SKM-1 treated with dmso at 0.1 percent for 144 hours (cell line): ENCODE measurements at regions not wholly inside any gene's neighbourhood (a gene's known extent, or its start where the extent isn't known, plus 50 kb on each side); places are given as distances from the start of the nearest gene placed in this dataset.

Source experiments
- DNase-seq: peaks from one replicate; lab custom pipeline; 2025; ENCODE audit not compliant: unreplicated experiment; lab: John Stamatoyannopoulos, UW

- DNase-seq: no peak
Observed at GRCh38 chr6:170022291-170022722, 268.6 kb downstream of the DLL1 start.

DNA sequence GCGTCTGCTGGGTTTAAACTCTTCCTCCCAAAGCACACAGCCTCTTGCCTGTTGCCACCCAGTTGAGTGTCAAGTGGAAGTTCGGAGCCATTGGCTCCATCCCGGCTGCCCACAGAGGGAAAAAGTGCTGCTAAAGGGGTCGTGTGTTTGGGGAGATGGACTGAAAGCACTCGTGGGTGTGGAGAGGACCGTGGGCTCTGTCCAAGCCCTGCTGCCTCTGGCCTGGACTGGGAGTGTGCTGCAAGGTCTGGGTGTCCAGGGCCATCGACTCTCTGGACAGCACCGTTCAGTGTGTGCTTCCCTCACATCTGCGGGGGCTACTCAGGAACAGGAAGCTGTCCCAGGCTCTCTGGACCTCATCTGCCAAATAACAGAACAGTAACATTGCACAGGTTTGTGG lies 269.3 kb downstream of the DLL1 start:
- no peak for DNase-seq

DNA sequence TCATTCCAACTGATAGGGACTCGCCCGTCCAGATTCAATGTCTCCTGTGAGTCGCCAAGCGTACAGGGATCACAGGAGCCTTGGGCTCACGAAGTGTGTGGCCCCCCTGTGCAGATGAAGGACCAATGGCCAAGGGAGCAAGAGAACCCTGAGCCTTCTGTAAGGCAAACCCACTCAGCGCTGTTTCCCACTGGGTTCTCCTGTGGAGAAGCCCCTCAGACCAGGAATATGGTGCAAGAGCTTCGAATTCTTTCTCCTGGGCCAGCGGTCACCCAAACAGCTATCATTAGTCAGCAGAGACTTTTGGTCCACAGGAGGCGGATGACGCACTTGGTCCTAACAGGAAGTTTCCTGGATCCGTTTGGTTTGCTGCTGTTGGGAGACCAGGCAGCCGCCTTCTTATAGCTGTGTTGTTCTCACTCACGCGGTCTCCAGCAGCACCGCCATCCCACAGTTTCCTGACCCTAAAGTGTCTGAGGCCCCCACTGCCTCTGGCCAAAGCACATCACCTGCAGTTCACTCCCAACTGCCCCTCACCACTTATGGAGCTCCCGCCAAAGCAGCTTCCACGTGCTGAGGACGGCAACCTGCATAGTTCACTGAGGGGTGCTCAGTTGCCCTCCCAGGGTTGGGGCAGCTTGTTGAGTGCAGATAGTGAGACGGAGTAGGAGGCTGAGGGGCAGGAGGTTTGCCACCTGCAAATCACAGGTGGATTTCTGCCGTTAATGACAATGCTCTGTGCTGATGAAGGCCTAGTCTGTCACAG lies 268.6 kb downstream of the ERMARD start:
- DNase-seq: no peak

DNA sequence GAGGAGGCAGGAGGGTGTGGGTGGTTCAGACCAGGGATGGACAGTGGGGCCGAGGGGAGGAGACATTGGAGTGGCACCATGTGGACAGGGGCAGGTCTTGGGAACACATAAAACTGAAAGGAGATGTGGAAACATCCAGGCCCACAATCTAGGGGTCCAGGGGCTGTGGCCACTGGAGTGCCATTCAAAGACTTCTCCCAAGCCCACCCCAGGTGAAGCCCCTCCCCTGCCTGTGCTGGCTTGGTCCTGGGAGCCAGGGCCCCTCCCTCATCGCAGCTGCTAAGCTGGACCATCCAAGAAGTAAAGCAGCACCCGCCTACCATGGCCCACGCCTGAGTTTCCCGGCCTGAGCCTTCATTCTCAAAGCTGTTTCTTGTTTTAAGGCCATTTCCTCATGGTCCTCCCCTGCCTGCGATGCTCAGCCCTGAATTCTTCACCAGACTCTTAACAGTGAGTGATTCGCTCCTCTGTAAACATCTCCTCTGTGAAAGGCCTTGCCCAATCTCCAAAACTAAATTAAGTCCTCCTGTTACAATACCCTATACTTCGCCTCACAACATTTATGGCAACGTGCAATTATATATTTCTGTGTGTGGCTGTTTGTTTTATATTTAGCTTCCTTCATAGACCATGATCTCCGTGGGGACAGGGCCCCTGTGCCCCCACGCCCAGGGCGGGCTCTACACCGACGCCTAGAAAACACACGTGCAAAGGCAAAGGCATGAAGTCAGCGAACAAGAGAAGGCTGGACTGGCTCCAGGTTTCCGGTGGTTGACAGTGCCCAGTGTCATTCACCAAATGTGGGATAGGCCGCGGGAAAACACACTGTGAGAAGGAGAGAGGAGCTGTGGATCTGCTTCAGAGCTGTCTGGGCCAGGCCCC lies 267.8 kb downstream of the ERMARD start:
- no peak for DNase-seq

GRCh38 chr6:170018422-170018935 lies 267.1 kb downstream of the ERMARD start:
- no peak for DNase-seq

DNA sequence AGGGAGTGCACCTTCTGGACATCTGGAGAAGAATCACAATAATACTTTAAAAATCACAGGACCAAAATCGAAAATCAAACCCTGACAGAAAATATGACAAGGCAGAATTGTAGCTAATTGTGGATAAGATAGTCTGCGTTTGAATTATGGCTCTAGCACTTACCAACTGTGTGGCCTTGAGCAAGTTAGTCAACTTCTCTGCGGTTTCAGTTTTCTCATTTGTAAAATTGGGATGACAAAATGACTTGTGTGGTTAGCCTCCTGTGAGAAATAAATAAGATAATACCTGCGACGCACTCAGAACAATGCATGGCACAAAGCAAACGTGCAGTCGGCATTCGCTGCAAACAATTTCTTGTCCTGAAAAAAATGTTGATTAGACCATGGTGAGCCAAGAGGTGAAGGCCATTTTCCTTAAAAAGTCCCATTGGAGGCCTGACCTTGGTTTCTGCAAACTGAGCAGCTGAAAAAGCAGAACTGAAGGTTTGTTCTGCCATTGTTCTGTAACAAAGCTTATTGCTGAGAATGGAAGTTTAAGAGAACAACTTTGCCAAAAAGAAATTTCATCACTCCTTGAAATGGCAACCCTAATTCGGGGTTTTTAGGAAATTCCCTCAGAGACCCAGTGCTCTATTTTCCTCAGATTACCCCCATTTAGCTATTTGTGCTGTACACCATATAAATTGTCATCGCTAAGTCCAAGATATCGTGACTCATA lies 266.3 kb downstream of the ERMARD start:
- DNase-seq: no peak

DNA sequence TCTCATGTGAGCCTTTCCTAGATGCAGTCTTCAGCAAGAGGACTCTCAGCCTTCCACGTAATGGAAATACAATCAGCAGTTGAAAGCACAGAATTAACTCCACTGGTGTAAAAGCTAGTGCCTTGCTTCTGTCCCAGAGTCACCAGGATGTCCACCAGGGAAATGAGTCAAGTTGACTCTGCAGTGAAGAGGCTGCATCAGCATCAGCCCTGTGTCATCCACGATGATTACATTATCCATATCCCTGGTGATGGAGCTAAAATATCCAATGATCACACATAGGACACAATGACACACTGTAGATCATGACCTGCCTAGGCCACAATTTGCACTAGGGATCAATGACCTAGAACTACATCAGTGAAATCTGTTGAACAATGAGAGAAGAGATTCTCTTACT lies 262.4 kb downstream of the ERMARD start:
- no peak for DNase-seq

DNA sequence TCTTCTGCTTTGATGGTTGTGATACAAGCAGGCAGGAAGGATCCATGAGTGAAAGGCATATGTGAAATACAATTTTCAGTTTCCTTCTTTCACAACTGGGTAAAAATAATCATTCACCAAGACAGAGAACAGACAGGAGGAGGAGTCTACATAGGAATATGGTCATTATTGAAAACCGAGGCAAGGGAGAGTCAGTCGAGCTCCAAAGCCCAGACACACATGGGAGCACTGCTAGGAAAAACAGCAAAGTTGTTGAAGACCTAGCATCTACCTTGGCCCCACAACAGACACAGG lies 260.6 kb downstream of the ERMARD start:
- DNase-seq: no peak

- DNase-seq: no peak
Observed at GRCh38 chr6:170011204-170012036, 260.0 kb downstream of the ERMARD start.

DNA sequence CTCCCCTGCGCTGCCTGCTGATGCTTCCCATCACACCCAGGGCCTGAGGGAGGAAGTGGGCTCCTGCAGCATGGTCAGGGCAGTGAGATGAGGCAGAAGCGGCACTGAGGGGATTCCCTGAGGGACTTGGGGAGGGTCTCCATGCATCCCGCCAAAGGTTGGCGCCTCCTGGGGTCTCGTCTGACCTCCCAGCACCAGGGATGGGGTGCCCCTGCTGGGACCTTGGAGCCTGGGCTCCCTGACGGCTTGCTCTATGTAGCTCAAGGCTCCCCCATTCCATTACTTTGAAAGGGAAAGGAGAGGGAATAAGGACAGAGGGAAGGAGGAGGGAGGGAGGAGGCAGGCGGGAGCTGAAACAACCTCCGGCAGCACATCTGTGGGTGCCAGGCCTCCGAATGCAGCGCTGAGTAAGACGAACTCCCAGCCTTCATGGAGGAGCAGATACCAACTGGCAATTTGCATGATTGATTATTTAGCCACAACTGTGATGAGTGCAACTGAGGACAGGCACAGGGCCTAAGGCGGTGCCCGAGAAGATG lies 259.3 kb downstream of the ERMARD start:
- DNase-seq: no peak

- no peak for DNase-seq
Observed at GRCh38 chr6:170008294-170008785, 256.9 kb downstream of the ERMARD start.

DNA sequence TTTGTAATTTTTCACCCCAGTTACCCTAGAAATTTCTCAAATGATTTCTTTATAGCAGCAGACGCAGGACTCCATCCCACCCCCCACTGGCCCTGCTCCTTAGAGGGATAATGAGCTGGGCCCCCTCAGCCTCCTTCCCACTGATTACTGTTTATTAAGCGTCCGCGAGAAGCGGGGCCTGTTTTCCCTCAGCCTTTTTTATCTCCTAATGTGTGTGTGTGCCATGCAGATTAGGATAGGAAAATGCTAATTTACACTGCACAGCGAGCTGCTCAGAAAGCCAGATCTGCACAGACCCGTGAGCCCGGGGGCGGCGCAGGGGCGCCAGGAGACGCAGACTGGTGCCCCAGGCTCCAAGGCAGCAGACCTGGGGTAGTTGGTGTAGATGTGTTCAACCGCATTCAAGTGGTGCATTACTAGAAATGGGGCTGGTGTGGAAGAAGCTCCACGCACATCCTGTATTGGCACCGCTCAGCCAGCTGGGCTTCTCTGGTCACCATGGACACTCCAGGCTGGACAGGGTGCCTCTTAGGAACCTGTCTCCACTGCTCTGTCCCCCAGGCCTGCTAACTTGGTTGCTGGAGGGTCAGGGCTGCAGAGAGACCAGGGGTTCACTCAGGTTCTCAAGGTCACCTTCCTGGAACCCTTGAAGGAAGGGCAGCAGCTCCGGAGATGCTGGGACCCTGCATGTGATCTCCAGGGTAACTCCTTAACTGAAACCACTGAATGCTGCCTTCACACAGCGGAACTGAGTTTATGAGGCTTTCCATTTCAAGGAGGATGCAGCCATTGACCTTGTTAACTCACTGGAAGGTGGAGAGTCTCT lies 256.3 kb downstream of the ERMARD start:
- DNase-seq: no peak

GRCh38 chr6:170006900-170007467 lies 255.6 kb downstream of the ERMARD start:
- DNase-seq: no peak

GRCh38 chr6:170006071-170006899 lies 254.9 kb downstream of the ERMARD start:
- DNase-seq: no peak

DNA sequence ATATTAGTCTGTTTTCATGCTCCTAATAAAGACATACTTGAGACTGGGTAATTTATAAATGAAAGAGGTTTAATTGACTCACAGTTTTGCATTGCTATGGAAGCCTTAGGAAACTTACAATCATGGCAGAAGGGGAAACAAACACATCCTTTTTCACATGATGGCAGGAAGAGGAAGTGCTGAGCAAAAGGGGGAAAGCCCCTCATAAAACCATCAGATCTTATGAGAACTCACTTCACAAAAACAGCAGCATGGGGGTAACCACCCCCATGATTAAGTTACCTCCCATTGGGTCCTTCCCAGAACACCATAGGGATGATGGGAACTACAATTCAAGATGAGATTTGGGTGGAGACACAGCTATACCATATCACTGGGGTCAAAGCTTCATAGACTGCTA lies 254.2 kb downstream of the ERMARD start:
- DNase-seq: no peak

GRCh38 chr6:170004585-170005210 lies 253.3 kb downstream of the ERMARD start:
- DNase-seq: no peak

- DNase-seq: no peak
Observed at GRCh38 chr6:170003451-170004160, 252.2 kb downstream of the ERMARD start.
